K562 (cell line): ENCODE measurements at regions not wholly inside any gene's neighbourhood (a gene's known extent, or its start where the extent isn't known, plus 50 kb on each side); places are given as distances from the start of the nearest gene placed in this dataset.

Source experiments
- ATAC-seq: fragments of 200-7000 bp; cut with Tn5 transposase; 3 replicates; pipeline ENCODE4 v1.9.1; 2020; ENCODE audit warnings: moderate library complexity
- BruUV-seq: library from RNA; stranded (reverse); fragments of 400-500 nt; replicated peaks from 2 replicates; lab custom pipeline; 2021; lab: Mats Ljungman, UMichigan
- CTCF ChIA-PET: fragments of 300-600 bp; formaldehyde crosslinking; extraction: SDS; loops from one replicate; lab custom pipeline; 2021; ENCODE audit warnings: low intra/inter-chr PET ratio; lab: Yijun Ruan, JAX
- POLR2A ChIA-PET: fragments of 300-600, 350-650 bp; sonication (Branson Sonifier 250); formaldehyde crosslinking; extraction: SDS; loops from one replicate; lab custom pipeline; 2021; ENCODE audit warnings: antibody characterized with exemption, inconsistent platforms; lab: Yijun Ruan, JAX
- DNase-seq, 4 experiments: peaks; one replicate each; pipeline versions ENCODE4 v3.0.0 to v3.0.0-alpha.2; 2011 to 2018; ENCODE audit warnings: low spot score in 3 of 4, mixed read lengths in 3 of 4; ENCODE audit errors: extremely low read depth in 1 of 4
- FAIRE-seq: peaks from 2 replicates; lab custom pipeline; 2011; peaks lifted over from hg19 to GRCh38; lab: Jason Lieb, UNC
- H2AFZ ChIP-seq: 2 replicates; pipeline ENCODE4 v1.6.0; 2011; ENCODE audit warnings: low read depth, low read length, control low read depth, inconsistent platforms
- H3K27ac ChIP-seq: fragments of 200-600 bp; 3 replicates; pipeline ENCODE4 v1.8.0; 2011; ENCODE audit warnings: low read depth, mild to moderate bottlenecking, control low read depth, inconsistent platforms, low read length, moderate library complexity, mixed read lengths; ENCODE audit errors: extremely low read depth
- H3K27me3 ChIP-seq, 2 experiments: fragments of 300-600 bp in 1 of 2; 2 replicates in 1 of 2; 3 replicates in 1 of 2; pipeline versions ENCODE4 v1.6.0 to v1.8.0; 2011; ENCODE audit warnings: inconsistent platforms in 2 of 2, low read length in 2 of 2, mild to moderate bottlenecking in 1 of 2, mixed read lengths in 1 of 2, moderate library complexity in 1 of 2; ENCODE audit not compliant: control insufficient read depth in 2 of 2, insufficient read depth in 2 of 2
- H3K36me3 ChIP-seq: fragments of 300-600 bp; 3 replicates; pipeline ENCODE4 v1.8.0; 2011; ENCODE audit warnings: mild to moderate bottlenecking, low read length, inconsistent platforms; ENCODE audit not compliant: control insufficient read depth, insufficient read depth
- H3K4me1 ChIP-seq, 2 experiments: fragments of 200-600 bp in 1 of 2; replicated peaks in 1 of 2; 2 replicates in 1 of 2; 3 replicates in 1 of 2; pipeline versions ENCODE4 v1.5.1 to v1.8.0; 2011; ENCODE audit warnings: inconsistent platforms in 2 of 2, low read length in 2 of 2, mild to moderate bottlenecking in 1 of 2, mixed read lengths in 1 of 2, moderate library complexity in 1 of 2; ENCODE audit not compliant: control insufficient read depth in 2 of 2, insufficient read depth in 2 of 2
- H3K4me2 ChIP-seq: 2 replicates; pipeline ENCODE4 v1.6.1; 2011; ENCODE audit warnings: low read length, control low read depth, inconsistent platforms, mixed read lengths; ENCODE audit not compliant: insufficient read depth
- H3K4me3 ChIP-seq: fragments of 200-600 bp; sonication (generic), shearing (Covaris generic); 2 replicates; pipeline ENCODE4 v1.5.1; 2016; ENCODE audit warnings: control low read depth, inconsistent platforms
- H3K79me2 ChIP-seq: fragments of 200-600 bp; 3 replicates; pipeline ENCODE4 v1.8.0; 2011; ENCODE audit warnings: low read length, inconsistent platforms; ENCODE audit not compliant: control insufficient read depth, insufficient read depth
- H3K9ac ChIP-seq, 2 experiments: 2 replicates each; pipeline versions ENCODE4 v1.6.0 to v1.6.1; 2011; ENCODE audit warnings: low read depth in 2 of 2, low read length in 2 of 2, control low read depth in 1 of 2, inconsistent platforms in 1 of 2, mild to moderate bottlenecking in 1 of 2, mixed read lengths in 1 of 2; ENCODE audit not compliant: insufficient read depth in 1 of 2
- H3K9me1 ChIP-seq: one replicate; pipeline ENCODE4 v1.6.0; 2011; ENCODE audit warnings: inconsistent platforms, mild to moderate bottlenecking, low read length, moderate library complexity; ENCODE audit not compliant: control insufficient read depth, insufficient read depth
- H3K9me3 ChIP-seq: replicated peaks from 2 replicates; pipeline ENCODE4 v1.5.1; 2011; ENCODE audit warnings: low read depth, low read length, inconsistent platforms; ENCODE audit not compliant: control insufficient read depth, insufficient read depth
- H4K20me1 ChIP-seq: replicated peaks from 2 replicates; pipeline ENCODE4 v1.6.1; 2011; ENCODE audit warnings: low read length, inconsistent platforms, mixed read lengths; ENCODE audit not compliant: control insufficient read depth, insufficient read depth
- HDGF ChIP-seq: fragments of 450-650 bp; IDR thresholded peaks from 2 replicates; pipeline ENCODE4 v1.6.1; 2016
- MYC ChIP-seq, 2 experiments: fragments of 250-450 bp in 1 of 2; sonication (Bioruptor Pico) in 1 of 2; IDR thresholded peaks; 2 replicates each; pipeline versions ENCODE4 v1.5.1 to v1.6.1; 2012 to 2021; ENCODE audit warnings: low read depth in 2 of 2, borderline replicate concordance in 1 of 2, improper control_type of control experiment in 1 of 2, low read length in 1 of 2, mild to moderate bottlenecking in 1 of 2, moderate library complexity in 1 of 2
- ZNF354B ChIP-seq: fragments of 250-450 bp; sonication (Bioruptor Pico); IDR thresholded peaks from 2 replicates; pipeline ENCODE4 v1.4.0; 2020
- WGBS: fragments of 100-300 bp; shearing (Covaris generic); methylation state at CpG from one replicate; pipeline ENCODE4 v1.1.6; 2016; ENCODE audit warnings: low coverage, mixed read lengths; ENCODE audit not compliant: insufficient coverage; ENCODE audit errors: missing lambda C conversion rate; 5-methylcytosine and 5-hydroxymethylcytosine counted together
- in situ Hi-C: fragments of 300-500 bp; cut with MboI; formaldehyde crosslinking; loops from 4 replicates; pipeline ENCODE4 v1.15.0; 2018; ENCODE audit warnings: inconsistent platforms, mixed read lengths
- intact Hi-C: fragments of 100-400 bp; cut with micrococcal nuclease; formaldehyde crosslinking; loops from 2 replicates; pipeline ENCODE4 v1.14.2; 2022
- TF ChIP-seq, protein P1 (sequence below): fragments of 250-450 bp; sonication (Bioruptor Pico); IDR thresholded peaks from 2 replicates; pipeline ENCODE4 v1.8.0; 2022; ENCODE audit warnings: moderate library complexity, mild to moderate bottlenecking, inconsistent platforms
- TF ChIP-seq, protein P2 (sequence below): fragments of 450-650 bp; formaldehyde crosslinking; IDR thresholded peaks from 2 replicates; pipeline ENCODE4 v1.4.0; 2020; ENCODE audit warnings: mild to moderate bottlenecking, moderate library complexity
- TF ChIP-seq, protein P3 (sequence below), 2 experiments: fragments of 450-650 bp; formaldehyde crosslinking in 1 of 2; IDR thresholded peaks; 2 replicates each; pipeline versions ENCODE4 v1.4.0 to v1.6.1; 2014 to 2020; ENCODE audit warnings: mild to moderate bottlenecking in 2 of 2, borderline replicate concordance in 1 of 2, low read depth in 1 of 2

DNA sequence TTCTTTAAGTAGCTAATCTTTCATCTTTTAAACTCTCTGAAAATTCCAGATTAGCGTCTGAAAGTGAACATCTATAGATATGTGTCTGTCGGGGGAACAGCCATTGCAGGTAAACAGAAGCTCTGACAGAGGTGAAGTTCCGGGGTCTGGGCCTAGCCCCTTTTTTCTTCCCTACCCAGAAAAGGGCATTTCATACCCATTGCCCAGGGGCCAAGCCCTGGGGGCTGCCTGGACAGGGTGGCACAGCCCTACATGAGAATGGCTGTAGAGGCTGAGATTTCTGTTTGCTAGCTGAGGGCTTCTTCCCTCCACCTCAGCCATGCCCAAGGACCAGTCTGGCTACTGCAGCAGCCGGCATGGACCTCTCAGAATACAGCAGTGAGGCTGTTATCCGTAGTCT is 327.0 kb upstream of the PLET1 start (continued):
- TF ChIP-seq, protein P1, sequence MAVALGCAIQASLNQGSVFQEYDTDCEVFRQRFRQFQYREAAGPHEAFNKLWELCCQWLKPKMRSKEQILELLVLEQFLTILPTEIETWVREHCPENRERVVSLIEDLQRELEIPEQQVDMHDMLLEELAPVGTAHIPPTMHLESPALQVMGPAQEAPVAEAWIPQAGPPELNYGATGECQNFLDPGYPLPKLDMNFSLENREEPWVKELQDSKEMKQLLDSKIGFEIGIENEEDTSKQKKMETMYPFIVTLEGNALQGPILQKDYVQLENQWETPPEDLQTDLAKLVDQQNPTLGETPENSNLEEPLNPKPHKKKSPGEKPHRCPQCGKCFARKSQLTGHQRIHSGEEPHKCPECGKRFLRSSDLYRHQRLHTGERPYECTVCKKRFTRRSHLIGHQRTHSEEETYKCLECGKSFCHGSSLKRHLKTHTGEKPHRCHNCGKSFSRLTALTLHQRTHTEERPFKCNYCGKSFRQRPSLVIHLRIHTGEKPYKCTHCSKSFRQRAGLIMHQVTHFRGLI: no peak
- no peak for TF ChIP-seq ZNF354B
- no peak for TF ChIP-seq MYC (IDR thresholded peaks at IDR 0.05; ENCODE audit: low read depth, low read length)
- TF ChIP-seq MYC (CRISPR knock-in tag; IDR thresholded peaks at IDR 0.05; ENCODE audit: borderline replicate concordance, low read depth): no peak
- TF ChIP-seq, all 486 proteins: peak for 0

DNA sequence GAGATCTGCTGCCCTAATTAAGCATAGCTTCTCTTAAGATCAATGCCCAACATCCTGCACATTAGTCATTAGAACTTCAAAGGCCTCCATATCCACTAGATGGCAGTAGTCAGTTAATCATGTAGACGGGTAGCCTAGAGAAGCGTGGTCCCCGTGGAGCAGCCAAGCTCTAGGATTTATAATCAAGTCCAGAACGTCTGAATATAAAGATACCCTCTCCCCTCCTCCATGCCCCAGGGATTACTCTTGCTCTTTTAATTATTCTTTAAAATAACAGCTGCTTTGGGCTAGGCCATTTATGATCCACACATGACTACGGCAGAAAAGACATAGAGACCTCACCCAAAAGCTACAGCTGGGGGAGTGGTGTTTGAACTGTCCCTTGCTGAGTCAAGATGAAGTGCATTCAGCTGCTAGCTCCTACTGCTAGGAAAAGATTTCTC is 327.6 kb upstream of the PLET1 start:
- in situ Hi-C loops: loop anchor here (10.0 kb wide), 1 partner anchor 697 kb away; no protein-coding TSS in a partner anchor
- ChIA-PET POLR2A (interaction anchor here (0.6 kb wide), 2 partner anchors 141 to 946 kb away, joined by 3 read pairs; no protein-coding TSS in a partner anchor), CTCF (interaction anchor here (0.7 to 1.4 kb wide), 3 partner anchors 206 to 701 kb away, joined by 3 to 4 read pairs (median 4); no protein-coding TSS in a partner anchor)
- BruUV-seq: no TSS peak
- Histone ChIP-seq H3K27ac (no peak overlapping the region), H2AFZ (no peak overlapping the region), H3K4me3 (no peak overlapping the region), H3K4me2 (no peak overlapping the region), H3K9me1 (no peaks in the 10 kb centered on the region), H3K4me1 (no peaks in the 10 kb centered on the region), H3K9ac (no peak overlapping the region), H3K9me3 (no peaks in the 10 kb centered on the region), H3K27me3 (no peaks in the 10 kb centered on the region), H3K36me3 (no peaks in the 10 kb centered on the region), H4K20me1 (no peaks in the 10 kb centered on the region), H3K79me2 (no peaks in the 10 kb centered on the region)
- peak; percentile 95 for ATAC-seq
- intact Hi-C loops: loop anchor here (1.0 to 2.0 kb wide), 2 partner anchors 207 to 701 kb away; no protein-coding TSS in a partner anchor
- FAIRE-seq: peak; percentile 73
- 5% methylated on average over 5 of the region's 5 CpGs for WGBS
- DNase-seq: peak; percentile 55 to 72 (median 58)
- no peak for TF ChIP-seq HDGF
- TF ChIP-seq, protein P2, sequence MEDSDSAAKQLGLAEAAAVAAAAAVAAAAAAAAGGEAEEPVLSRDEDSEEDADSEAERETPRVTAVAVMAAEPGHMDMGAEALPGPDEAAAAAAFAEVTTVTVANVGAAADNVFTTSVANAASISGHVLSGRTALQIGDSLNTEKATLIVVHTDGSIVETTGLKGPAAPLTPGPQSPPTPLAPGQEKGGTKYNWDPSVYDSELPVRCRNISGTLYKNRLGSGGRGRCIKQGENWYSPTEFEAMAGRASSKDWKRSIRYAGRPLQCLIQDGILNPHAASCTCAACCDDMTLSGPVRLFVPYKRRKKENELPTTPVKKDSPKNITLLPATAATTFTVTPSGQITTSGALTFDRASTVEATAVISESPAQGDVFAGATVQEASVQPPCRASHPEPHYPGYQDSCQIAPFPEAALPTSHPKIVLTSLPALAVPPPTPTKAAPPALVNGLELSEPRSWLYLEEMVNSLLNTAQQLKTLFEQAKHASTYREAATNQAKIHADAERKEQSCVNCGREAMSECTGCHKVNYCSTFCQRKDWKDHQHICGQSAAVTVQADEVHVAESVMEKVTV (CRISPR knock-in tag): peak; percentile 35; the same call in 1 of the 2 replicates
- TF ChIP-seq, protein P3, sequence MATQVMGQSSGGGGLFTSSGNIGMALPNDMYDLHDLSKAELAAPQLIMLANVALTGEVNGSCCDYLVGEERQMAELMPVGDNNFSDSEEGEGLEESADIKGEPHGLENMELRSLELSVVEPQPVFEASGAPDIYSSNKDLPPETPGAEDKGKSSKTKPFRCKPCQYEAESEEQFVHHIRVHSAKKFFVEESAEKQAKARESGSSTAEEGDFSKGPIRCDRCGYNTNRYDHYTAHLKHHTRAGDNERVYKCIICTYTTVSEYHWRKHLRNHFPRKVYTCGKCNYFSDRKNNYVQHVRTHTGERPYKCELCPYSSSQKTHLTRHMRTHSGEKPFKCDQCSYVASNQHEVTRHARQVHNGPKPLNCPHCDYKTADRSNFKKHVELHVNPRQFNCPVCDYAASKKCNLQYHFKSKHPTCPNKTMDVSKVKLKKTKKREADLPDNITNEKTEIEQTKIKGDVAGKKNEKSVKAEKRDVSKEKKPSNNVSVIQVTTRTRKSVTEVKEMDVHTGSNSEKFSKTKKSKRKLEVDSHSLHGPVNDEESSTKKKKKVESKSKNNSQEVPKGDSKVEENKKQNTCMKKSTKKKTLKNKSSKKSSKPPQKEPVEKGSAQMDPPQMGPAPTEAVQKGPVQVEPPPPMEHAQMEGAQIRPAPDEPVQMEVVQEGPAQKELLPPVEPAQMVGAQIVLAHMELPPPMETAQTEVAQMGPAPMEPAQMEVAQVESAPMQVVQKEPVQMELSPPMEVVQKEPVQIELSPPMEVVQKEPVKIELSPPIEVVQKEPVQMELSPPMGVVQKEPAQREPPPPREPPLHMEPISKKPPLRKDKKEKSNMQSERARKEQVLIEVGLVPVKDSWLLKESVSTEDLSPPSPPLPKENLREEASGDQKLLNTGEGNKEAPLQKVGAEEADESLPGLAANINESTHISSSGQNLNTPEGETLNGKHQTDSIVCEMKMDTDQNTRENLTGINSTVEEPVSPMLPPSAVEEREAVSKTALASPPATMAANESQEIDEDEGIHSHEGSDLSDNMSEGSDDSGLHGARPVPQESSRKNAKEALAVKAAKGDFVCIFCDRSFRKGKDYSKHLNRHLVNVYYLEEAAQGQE (IDR thresholded peaks at IDR 0.05; ENCODE audit: borderline replicate concordance): peak; percentile 54; the same call in 1 of the 2 replicates
- TF ChIP-seq, protein P3 (CRISPR knock-in tag; IDR thresholded peaks at IDR 0.05; ENCODE audit: low read depth): no peak
